ENCODE measurements at regions not wholly inside any gene's neighbourhood (a gene's known extent, or its start where the extent isn't known, plus 50 kb on each side); places are given as distances from the start of the nearest gene placed in this dataset.

DNA sequence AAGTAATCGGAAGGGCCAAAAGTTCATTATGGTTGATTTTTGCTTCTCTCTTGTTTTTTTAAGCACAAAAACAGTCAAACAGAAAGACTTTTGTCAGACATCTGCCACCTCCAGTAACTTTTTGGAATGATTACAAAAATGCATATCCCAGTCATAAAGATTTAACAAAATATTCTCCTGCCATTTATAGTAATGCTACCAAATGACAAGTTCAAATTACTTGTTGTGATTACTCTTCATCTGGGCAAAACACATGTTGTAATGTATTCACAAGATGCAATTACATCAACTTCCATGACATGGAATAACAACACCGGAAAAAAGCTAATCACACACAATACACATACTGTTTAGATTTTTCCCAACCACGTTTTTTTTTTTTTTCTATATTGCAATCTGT is 1017.5 kb upstream of the TENM4 start:
- TF ChIP-seq, protein P1, sequence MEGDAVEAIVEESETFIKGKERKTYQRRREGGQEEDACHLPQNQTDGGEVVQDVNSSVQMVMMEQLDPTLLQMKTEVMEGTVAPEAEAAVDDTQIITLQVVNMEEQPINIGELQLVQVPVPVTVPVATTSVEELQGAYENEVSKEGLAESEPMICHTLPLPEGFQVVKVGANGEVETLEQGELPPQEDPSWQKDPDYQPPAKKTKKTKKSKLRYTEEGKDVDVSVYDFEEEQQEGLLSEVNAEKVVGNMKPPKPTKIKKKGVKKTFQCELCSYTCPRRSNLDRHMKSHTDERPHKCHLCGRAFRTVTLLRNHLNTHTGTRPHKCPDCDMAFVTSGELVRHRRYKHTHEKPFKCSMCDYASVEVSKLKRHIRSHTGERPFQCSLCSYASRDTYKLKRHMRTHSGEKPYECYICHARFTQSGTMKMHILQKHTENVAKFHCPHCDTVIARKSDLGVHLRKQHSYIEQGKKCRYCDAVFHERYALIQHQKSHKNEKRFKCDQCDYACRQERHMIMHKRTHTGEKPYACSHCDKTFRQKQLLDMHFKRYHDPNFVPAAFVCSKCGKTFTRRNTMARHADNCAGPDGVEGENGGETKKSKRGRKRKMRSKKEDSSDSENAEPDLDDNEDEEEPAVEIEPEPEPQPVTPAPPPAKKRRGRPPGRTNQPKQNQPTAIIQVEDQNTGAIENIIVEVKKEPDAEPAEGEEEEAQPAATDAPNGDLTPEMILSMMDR (IDR thresholded peaks at IDR 0.05) = no peak
- no peak for TF ChIP-seq POLR2A (IDR thresholded peaks at IDR 0.05)

Measured in heart left ventricle (tissue), 13 donors.